Smooth muscle cell (in vitro differentiated cells): ENCODE measurements at regions not wholly inside any gene's neighbourhood (a gene's known extent, or its start where the extent isn't known, plus 50 kb on each side); places are given as distances from the start of the nearest gene placed in this dataset.

Source experiments
- DNase-seq: peaks from one replicate; lab custom pipeline; 2025; ENCODE audit not compliant: unreplicated experiment; lab: John Stamatoyannopoulos, UW
- H2AFZ ChIP-seq: fragments of 200-600 bp; sonication (generic); 2 replicates; pipeline ENCODE4 v1.6.0; 2016; ENCODE audit warnings: antibody characterized with exemption, low read depth, mild to moderate bottlenecking
- H3F3A ChIP-seq: fragments of 200-600 bp; sonication (generic); 2 replicates; pipeline ENCODE4 v1.6.0; 2017; ENCODE audit warnings: antibody characterized with exemption, low read depth
- H3K27ac ChIP-seq: fragments of 200-600 bp; sonication (generic); 2 replicates; pipeline ENCODE4 v1.5.1; 2016; ENCODE audit warnings: low read depth, mild to moderate bottlenecking
- H3K27me3 ChIP-seq: fragments of 200-600 bp; sonication (generic); 2 replicates; pipeline ENCODE4 v1.6.1; 2016; ENCODE audit warnings: low read depth, mild to moderate bottlenecking
- H3K36me3 ChIP-seq: fragments of 200-600 bp; sonication (generic); 2 replicates; pipeline ENCODE4 v1.5.1; 2016; ENCODE audit warnings: low read depth
- H3K4me1 ChIP-seq: fragments of 200-600 bp; sonication (generic); 2 replicates; pipeline ENCODE4 v1.5.1; 2016; ENCODE audit warnings: low read depth
- H3K4me2 ChIP-seq: fragments of 200-600 bp; sonication (generic); 2 replicates; pipeline ENCODE4 v1.6.0; 2016; ENCODE audit warnings: mild to moderate bottlenecking
- H3K4me3 ChIP-seq: fragments of 200-600 bp; sonication (generic); 2 replicates; pipeline ENCODE4 v1.5.1; 2016; ENCODE audit warnings: mild to moderate bottlenecking
- H3K79me2 ChIP-seq: fragments of 200-600 bp; sonication (generic); 2 replicates; pipeline ENCODE4 v1.6.0; 2016; ENCODE audit warnings: low read depth, mild to moderate bottlenecking
- H3K9ac ChIP-seq: fragments of 200-600 bp; sonication (generic); 2 replicates; pipeline ENCODE4 v1.6.0; 2016; ENCODE audit warnings: low read depth
- H3K9me3 ChIP-seq: fragments of 200-600 bp; sonication (generic); replicated peaks from 2 replicates; pipeline ENCODE4 v1.5.1; 2016; ENCODE audit warnings: low read depth
- H4K20me1 ChIP-seq: fragments of 200-600 bp; sonication (generic); 2 replicates; pipeline ENCODE4 v1.6.0; 2016; ENCODE audit warnings: low read depth
- WGBS: methylation state at CpG from one replicate; pipeline ENCODE4 v1.1.7; 2016; ENCODE audit warnings: low lambda C conversion rate; 5-methylcytosine and 5-hydroxymethylcytosine counted together
- TF ChIP-seq, protein P1 (sequence below): fragments of 200-600 bp; sonication (generic); IDR thresholded peaks from 2 replicates; pipeline ENCODE4 v1.5.1; 2017; ENCODE audit warnings: borderline replicate concordance, mild to moderate bottlenecking, antibody characterized with exemption; ENCODE audit not compliant: insufficient read depth, poor library complexity, severe bottlenecking

DNA sequence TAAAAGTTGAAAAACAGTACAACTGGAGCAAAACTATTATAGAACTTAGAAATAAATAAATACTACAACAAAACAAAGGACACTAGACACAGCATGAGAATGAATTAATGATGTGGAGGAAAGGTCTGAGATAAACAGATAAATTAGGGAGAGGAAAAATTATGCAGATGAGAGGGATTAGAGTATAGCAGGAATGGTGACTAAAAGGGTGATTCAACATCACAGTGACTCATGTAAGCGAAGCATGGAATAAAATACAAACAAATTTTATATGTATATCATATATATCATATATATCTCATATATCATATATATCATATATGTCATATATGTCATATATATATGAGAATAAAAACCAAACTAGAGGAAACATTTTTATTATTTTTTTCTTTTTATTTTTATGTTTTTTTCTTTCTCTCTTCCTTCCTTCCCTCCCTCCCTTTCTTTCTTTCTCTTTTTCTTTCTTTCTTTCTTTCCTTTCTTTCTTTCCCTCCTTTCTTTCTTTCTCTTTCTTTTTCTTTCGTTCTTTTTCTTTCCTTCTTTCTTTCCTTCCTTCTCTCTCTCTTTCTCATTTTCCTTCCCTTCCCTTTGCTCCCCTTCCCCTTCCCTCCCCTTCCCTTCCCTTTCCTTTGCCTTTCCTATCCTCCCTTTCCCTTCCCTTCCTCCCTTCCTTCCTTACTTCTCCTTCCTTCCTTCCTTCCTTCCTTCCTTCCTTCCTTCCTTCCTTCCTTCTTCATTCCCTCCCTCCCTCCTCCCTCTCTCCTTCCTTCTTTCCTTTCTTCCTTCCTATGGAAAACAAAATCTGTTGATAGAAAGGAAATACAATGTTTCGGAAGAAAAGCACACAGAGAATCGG, 1014.6 kb downstream of the GRIK2 start:
- H3K27me3 ChIP-seq, result no peaks in the 10 kb centered on the region
- 69% methylated on average over 4 of the region's 4 CpGs for WGBS
- no peaks in the 10 kb centered on the region for H3K36me3 ChIP-seq
- H3K27ac ChIP-seq, result no peak overlapping the region
- H3K4me2 ChIP-seq, result no peak overlapping the region
- no peaks in the 10 kb centered on the region for H3K79me2 ChIP-seq
- H3K9ac ChIP-seq, result no peak overlapping the region
- no peaks in the 10 kb centered on the region for H4K20me1 ChIP-seq
- DNase-seq, result no peak
- H3K4me1 ChIP-seq, result no peaks in the 10 kb centered on the region
- H3F3A ChIP-seq, result no peaks in the 10 kb centered on the region
- H3K4me3 ChIP-seq, result no peak overlapping the region
- H3K9me3 ChIP-seq, result no peaks in the 10 kb centered on the region
- no peak overlapping the region for H2AFZ ChIP-seq
- TF ChIP-seq, protein P1, sequence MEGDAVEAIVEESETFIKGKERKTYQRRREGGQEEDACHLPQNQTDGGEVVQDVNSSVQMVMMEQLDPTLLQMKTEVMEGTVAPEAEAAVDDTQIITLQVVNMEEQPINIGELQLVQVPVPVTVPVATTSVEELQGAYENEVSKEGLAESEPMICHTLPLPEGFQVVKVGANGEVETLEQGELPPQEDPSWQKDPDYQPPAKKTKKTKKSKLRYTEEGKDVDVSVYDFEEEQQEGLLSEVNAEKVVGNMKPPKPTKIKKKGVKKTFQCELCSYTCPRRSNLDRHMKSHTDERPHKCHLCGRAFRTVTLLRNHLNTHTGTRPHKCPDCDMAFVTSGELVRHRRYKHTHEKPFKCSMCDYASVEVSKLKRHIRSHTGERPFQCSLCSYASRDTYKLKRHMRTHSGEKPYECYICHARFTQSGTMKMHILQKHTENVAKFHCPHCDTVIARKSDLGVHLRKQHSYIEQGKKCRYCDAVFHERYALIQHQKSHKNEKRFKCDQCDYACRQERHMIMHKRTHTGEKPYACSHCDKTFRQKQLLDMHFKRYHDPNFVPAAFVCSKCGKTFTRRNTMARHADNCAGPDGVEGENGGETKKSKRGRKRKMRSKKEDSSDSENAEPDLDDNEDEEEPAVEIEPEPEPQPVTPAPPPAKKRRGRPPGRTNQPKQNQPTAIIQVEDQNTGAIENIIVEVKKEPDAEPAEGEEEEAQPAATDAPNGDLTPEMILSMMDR, result no peak

DNA sequence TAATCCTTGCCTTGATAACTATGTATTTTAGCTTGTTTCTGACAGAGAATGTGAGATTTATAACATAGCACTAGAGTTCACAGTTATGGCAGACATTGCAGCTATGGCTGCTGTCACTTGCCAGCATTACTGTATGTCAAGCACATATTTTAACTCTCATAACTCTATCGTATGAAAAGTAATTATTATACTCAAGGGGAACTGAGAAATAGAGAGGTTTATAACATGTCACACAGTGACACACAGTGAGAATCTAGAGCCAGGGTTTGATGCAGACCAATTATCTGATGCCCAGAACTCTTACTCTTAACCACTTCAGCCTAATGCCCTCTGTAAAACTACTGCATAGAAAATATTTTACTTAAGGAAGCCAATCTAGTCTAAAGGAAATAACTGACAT, 1012.4 kb downstream of the GRIK2 start:
- Histone ChIP-seq H4K20me1 (no peaks in the 10 kb centered on the region), H3K9ac (no peak overlapping the region), H3K79me2 (no peaks in the 10 kb centered on the region), H3K27ac (no peak overlapping the region), H3K27me3 (no peaks in the 10 kb centered on the region), H3K4me1 (no peaks in the 10 kb centered on the region), H3K36me3 (no peaks in the 10 kb centered on the region), H2AFZ (no peak overlapping the region), H3K9me3 (no peaks in the 10 kb centered on the region), H3K4me3 (no peak overlapping the region), H3K4me2 (no peak overlapping the region), H3F3A (no peaks in the 10 kb centered on the region)
- 89% methylated on average over 1 of the region's 1 CpG for WGBS
- DNase-seq, result no peak
- TF ChIP-seq, protein P1, result no peak

- Histone ChIP-seq H3K4me1 (no peaks in the 10 kb centered on the region), H2AFZ (no peak overlapping the region), H3K4me2 (no peak overlapping the region), H3K4me3 (no peak overlapping the region), H3K79me2 (no peaks in the 10 kb centered on the region), H4K20me1 (no peaks in the 10 kb centered on the region), H3K27ac (no peak overlapping the region), H3K27me3 (no peaks in the 10 kb centered on the region), H3F3A (no peaks in the 10 kb centered on the region), H3K36me3 (no peaks in the 10 kb centered on the region), H3K9me3 (no peaks in the 10 kb centered on the region), H3K9ac (no peak overlapping the region)
- DNase-seq, result no peak
- 87% methylated on average over 2 of the region's 2 CpGs for WGBS
- TF ChIP-seq, protein P1, result no peak
These were observed 1009.3 kb downstream of the GRIK2 start for GRCh38 chr6:102402635-102403329.
